ENCODE measurements at regions not wholly inside any gene's neighbourhood (a gene's known extent, or its start where the extent isn't known, plus 50 kb on each side); places are given as distances from the start of the nearest gene placed in this dataset.

DNA sequence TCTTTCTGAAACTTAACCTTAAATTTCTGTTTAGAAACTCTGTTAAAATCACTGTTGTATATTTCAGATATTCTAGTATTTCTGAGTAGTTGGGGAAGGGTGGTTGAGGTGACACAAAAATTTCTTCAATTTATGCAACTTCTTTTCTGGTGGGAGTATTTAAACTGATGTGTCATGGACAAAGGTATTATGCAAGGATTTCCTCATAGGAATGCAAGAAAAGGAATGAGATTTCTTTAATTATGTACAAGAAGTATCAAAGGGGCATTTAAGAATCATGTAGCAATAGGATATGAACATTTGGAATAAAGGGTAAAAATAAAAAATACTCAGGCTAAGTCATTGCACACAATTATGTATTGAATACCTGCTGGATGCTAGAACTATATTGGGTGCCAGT lies 575.8 kb upstream of the KLF12 start:
- TF ChIP-seq CEBPB (IDR thresholded peaks at IDR 0.05) (no peak), TAF1 (IDR thresholded peaks at IDR 0.05; ENCODE audit: low read depth) (no peak), TEAD4 (IDR thresholded peaks at IDR 0.05) (no peak), EGR1 (IDR thresholded peaks at IDR 0.05) (no peak), TCF12 (IDR thresholded peaks at IDR 0.05; ENCODE audit: low read depth) (no peak), NFIC (IDR thresholded peaks at IDR 0.05) (no peak), RAD21 (IDR thresholded peaks at IDR 0.05; ENCODE audit: low read depth) (no peak), ZBTB7A (IDR thresholded peaks at IDR 0.05; ENCODE audit: low read depth) (no peak), YY1 (IDR thresholded peaks at IDR 0.05; ENCODE audit: low read depth) (no peak), CREB1 (IDR thresholded peaks at IDR 0.05; ENCODE audit: low read depth) (no peak), EP300 (IDR thresholded peaks at IDR 0.05; ENCODE audit: borderline replicate concordance) (no peak)
- TF ChIP-seq, protein P1, sequence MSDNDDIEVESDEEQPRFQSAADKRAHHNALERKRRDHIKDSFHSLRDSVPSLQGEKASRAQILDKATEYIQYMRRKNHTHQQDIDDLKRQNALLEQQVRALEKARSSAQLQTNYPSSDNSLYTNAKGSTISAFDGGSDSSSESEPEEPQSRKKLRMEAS (IDR thresholded peaks at IDR 0.05), result no peak
- TF ChIP-seq, protein P2, sequence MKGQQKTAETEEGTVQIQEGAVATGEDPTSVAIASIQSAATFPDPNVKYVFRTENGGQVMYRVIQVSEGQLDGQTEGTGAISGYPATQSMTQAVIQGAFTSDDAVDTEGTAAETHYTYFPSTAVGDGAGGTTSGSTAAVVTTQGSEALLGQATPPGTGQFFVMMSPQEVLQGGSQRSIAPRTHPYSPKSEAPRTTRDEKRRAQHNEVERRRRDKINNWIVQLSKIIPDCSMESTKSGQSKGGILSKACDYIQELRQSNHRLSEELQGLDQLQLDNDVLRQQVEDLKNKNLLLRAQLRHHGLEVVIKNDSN (IDR thresholded peaks at IDR 0.05), result no peak
- TF ChIP-seq, protein P3, sequence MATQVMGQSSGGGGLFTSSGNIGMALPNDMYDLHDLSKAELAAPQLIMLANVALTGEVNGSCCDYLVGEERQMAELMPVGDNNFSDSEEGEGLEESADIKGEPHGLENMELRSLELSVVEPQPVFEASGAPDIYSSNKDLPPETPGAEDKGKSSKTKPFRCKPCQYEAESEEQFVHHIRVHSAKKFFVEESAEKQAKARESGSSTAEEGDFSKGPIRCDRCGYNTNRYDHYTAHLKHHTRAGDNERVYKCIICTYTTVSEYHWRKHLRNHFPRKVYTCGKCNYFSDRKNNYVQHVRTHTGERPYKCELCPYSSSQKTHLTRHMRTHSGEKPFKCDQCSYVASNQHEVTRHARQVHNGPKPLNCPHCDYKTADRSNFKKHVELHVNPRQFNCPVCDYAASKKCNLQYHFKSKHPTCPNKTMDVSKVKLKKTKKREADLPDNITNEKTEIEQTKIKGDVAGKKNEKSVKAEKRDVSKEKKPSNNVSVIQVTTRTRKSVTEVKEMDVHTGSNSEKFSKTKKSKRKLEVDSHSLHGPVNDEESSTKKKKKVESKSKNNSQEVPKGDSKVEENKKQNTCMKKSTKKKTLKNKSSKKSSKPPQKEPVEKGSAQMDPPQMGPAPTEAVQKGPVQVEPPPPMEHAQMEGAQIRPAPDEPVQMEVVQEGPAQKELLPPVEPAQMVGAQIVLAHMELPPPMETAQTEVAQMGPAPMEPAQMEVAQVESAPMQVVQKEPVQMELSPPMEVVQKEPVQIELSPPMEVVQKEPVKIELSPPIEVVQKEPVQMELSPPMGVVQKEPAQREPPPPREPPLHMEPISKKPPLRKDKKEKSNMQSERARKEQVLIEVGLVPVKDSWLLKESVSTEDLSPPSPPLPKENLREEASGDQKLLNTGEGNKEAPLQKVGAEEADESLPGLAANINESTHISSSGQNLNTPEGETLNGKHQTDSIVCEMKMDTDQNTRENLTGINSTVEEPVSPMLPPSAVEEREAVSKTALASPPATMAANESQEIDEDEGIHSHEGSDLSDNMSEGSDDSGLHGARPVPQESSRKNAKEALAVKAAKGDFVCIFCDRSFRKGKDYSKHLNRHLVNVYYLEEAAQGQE (IDR thresholded peaks at IDR 0.05; ENCODE audit: low read depth), result no peak

DNA sequence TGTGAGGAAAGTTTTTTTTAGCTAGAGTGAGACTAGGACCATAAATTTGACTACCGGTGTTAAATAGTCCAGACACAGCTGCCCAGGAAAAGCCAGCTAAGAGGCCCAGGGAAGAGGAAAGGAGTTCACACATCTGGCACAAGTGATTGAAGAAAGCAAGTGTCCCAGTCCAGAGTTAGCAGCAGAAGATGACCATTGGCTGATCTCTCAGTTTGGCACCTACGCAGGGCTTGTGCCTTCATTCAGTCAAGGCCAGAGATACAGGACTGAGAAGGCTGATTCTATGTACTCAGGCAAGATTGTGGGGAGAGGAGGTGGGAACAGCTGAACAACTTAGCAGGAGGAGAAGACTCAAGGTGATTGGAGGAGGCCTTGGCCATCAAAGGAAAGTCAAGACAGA lies 575.0 kb upstream of the KLF12 start:
- TF ChIP-seq, protein P3 (IDR thresholded peaks at IDR 0.05; ENCODE audit: low read depth), result no peak
- TF ChIP-seq TCF12 (IDR thresholded peaks at IDR 0.05; ENCODE audit: low read depth) (no peak), TEAD4 (IDR thresholded peaks at IDR 0.05) (no peak), FOXM1 (IDR thresholded peaks at IDR 0.05; ENCODE audit: borderline replicate concordance, low read depth) (no peak), EP300 (IDR thresholded peaks at IDR 0.05; ENCODE audit: borderline replicate concordance) (no peak), TAF1 (IDR thresholded peaks at IDR 0.05; ENCODE audit: low read depth) (no peak), NFIC (IDR thresholded peaks at IDR 0.05) (no peak), EGR1 (IDR thresholded peaks at IDR 0.05) (no peak), RAD21 (IDR thresholded peaks at IDR 0.05; ENCODE audit: low read depth) (no peak)
- TF ChIP-seq, protein P2 (IDR thresholded peaks at IDR 0.05), result no peak
- TF ChIP-seq, protein P1 (IDR thresholded peaks at IDR 0.05), result no peak

DNA sequence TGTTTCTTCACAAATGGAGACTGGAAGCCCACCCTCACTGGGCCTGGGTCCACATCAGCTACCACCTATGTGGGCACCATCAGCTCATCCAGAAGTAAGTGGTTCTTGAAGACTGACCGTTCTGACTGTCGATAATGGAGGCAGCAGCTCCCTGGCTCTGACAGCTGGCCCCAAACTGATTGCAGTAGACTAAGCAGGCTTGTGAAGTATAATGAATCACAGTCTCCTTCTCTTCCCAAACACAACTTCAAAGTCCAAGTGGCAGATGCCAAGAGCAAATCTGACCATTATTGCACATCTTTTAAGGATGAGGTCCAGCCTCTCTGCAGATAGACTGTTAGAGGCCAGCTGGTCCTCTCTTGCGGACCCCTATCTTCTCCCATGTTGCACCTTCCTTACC lies 574.4 kb upstream of the KLF12 start:
- no peak for TF ChIP-seq TEAD4 (IDR thresholded peaks at IDR 0.05)
- TF ChIP-seq TAF1 (IDR thresholded peaks at IDR 0.05; ENCODE audit: low read depth), result no peak
- TF ChIP-seq, protein P3 (IDR thresholded peaks at IDR 0.05; ENCODE audit: low read depth), result no peak
- no peak for TF ChIP-seq CEBPB (IDR thresholded peaks at IDR 0.05)
- TF ChIP-seq FOXM1 (IDR thresholded peaks at IDR 0.05; ENCODE audit: borderline replicate concordance, low read depth), result no peak
- TF ChIP-seq ZBTB7A (IDR thresholded peaks at IDR 0.05; ENCODE audit: low read depth), result no peak

DNA sequence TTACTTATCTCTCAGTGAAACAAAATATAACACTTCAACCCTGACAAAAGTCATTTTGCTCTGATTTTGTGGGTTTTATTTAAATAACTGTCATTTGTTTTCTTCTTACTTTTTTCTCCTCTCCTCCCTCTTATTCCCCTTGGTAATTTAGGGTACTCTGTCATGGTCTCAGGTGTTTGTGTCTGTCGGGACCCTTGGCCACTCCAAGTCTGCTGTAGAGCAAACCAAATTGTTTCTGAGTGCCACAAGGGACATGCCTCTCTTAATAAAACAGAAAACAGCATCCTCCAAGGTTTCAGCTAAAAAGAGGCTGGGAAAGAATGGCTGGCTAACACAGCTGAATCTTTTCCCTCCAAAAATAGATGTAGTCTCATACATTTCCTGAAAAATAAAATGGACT lies 573.1 kb upstream of the KLF12 start:
- TF ChIP-seq CREB1 (IDR thresholded peaks at IDR 0.05; ENCODE audit: low read depth) (no peak), EGR1 (IDR thresholded peaks at IDR 0.05) (no peak), TCF12 (IDR thresholded peaks at IDR 0.05; ENCODE audit: low read depth) (no peak), TAF1 (IDR thresholded peaks at IDR 0.05; ENCODE audit: low read depth) (no peak), YY1 (IDR thresholded peaks at IDR 0.05; ENCODE audit: low read depth) (no peak), FOXM1 (IDR thresholded peaks at IDR 0.05; ENCODE audit: borderline replicate concordance, low read depth) (no peak), RAD21 (IDR thresholded peaks at IDR 0.05; ENCODE audit: low read depth) (no peak), TEAD4 (IDR thresholded peaks at IDR 0.05) (no peak), CEBPB (IDR thresholded peaks at IDR 0.05) (no peak)
- TF ChIP-seq, protein P3 (IDR thresholded peaks at IDR 0.05; ENCODE audit: low read depth), result no peak
- TF ChIP-seq, protein P1 (IDR thresholded peaks at IDR 0.05), result no peak

Measured in Ishikawa (cell line).